Endodermal cell (in vitro differentiated cells): ENCODE measurements at regions not wholly inside any gene's neighbourhood (a gene's known extent, or its start where the extent isn't known, plus 50 kb on each side); places are given as distances from the start of the nearest gene placed in this dataset.

Source experiments
- DNase-seq: peaks from one replicate; pipeline ENCODE4 v3.0.0-alpha.2; 2017
- H3K27ac ChIP-seq: 2 replicates; pipeline ENCODE4 v1.5.1; 2013; ENCODE audit warnings: mild to moderate bottlenecking, low read depth, low read length, moderate library complexity
- H3K27me3 ChIP-seq: 2 replicates; pipeline ENCODE4 v1.6.1; 2013; ENCODE audit warnings: mild to moderate bottlenecking, low read length, moderate library complexity; ENCODE audit not compliant: insufficient read depth, control insufficient read depth, poor library complexity, severe bottlenecking
- H3K36me3 ChIP-seq: 2 replicates; pipeline ENCODE4 v1.7.0; 2013; ENCODE audit warnings: mild to moderate bottlenecking, low read length, moderate library complexity; ENCODE audit not compliant: control insufficient read depth, insufficient read depth
- H3K4me1 ChIP-seq: one replicate; pipeline ENCODE4 v1.7.0; 2013; ENCODE audit warnings: low read length; ENCODE audit not compliant: control insufficient read depth, insufficient read depth
- H3K4me3 ChIP-seq: 2 replicates; pipeline ENCODE4 v1.5.1; 2013; ENCODE audit warnings: mild to moderate bottlenecking, low read length, moderate library complexity
- H3K9ac ChIP-seq: 2 replicates; pipeline ENCODE4 v1.6.1; 2013; ENCODE audit warnings: mild to moderate bottlenecking, low read length, moderate library complexity; ENCODE audit not compliant: poor library complexity, severe bottlenecking; ENCODE audit errors: extremely low read depth
- H3K9me3 ChIP-seq: 2 replicates; pipeline ENCODE4 v1.6.1; 2013; ENCODE audit warnings: mild to moderate bottlenecking, low read length, moderate library complexity; ENCODE audit not compliant: control insufficient read depth
- H3K27ac Mint-ChIP-seq: 2 replicates; pipeline ENCODE4 v1.8.0; 2020; ENCODE audit warnings: mixed read lengths
- H3K27me3 Mint-ChIP-seq: 2 replicates; pipeline ENCODE4 v1.8.0; 2021; ENCODE audit warnings: mild to moderate bottlenecking, mixed read lengths; ENCODE audit not compliant: insufficient read depth
- H3K36me3 Mint-ChIP-seq: 2 replicates; pipeline ENCODE4 v1.8.0; 2020; ENCODE audit warnings: low read depth, mixed read lengths
- H3K4me1 Mint-ChIP-seq: 2 replicates; pipeline ENCODE4 v1.8.0; 2020; ENCODE audit warnings: mixed read lengths
- H3K4me3 Mint-ChIP-seq: 2 replicates; pipeline ENCODE4 v1.8.0; 2020; ENCODE audit warnings: mild to moderate bottlenecking, moderate library complexity, mixed read lengths
- H3K9me3 Mint-ChIP-seq: 2 replicates; pipeline ENCODE4 v1.8.0; 2020; ENCODE audit warnings: mild to moderate bottlenecking, mixed read lengths
- WGBS, 2 experiments: methylation state at CpG; one replicate each; pipeline versions ENCODE4 v1.1.5 to v1.1.7; 2013; ENCODE audit warnings: missing lambda C conversion rate in 2 of 2, mixed read lengths in 1 of 2; ENCODE audit not compliant: insufficient coverage in 1 of 2, insufficient read length in 1 of 2; 5-methylcytosine and 5-hydroxymethylcytosine counted together
- TF ChIP-seq, protein P1 (sequence below): fragments of 200-600 bp; sonication (generic); conservative IDR thresholded peaks from 2 replicates; pipeline ENCODE4 v1.5.0; 2021; ENCODE audit warnings: antibody characterized with exemption, mild to moderate bottlenecking

- H3K27me3 ChIP-seq = no peaks in the 10 kb centered on the region
- no peaks in the 10 kb centered on the region for H3K36me3 ChIP-seq
- no peak overlapping the region for H3K27ac ChIP-seq
- H3K4me1 Mint-ChIP-seq = peaks cover 10% of the 10 kb centered on the region
- 93 to 95% methylated on average over 9 of the region's 9 CpGs for WGBS, 2 experiments
- H3K36me3 Mint-ChIP-seq = no peaks in the 10 kb centered on the region
- no peaks in the 10 kb centered on the region for H3K27me3 Mint-ChIP-seq
- H3K9me3 ChIP-seq = no peaks in the 10 kb centered on the region
- TF ChIP-seq, protein P1, sequence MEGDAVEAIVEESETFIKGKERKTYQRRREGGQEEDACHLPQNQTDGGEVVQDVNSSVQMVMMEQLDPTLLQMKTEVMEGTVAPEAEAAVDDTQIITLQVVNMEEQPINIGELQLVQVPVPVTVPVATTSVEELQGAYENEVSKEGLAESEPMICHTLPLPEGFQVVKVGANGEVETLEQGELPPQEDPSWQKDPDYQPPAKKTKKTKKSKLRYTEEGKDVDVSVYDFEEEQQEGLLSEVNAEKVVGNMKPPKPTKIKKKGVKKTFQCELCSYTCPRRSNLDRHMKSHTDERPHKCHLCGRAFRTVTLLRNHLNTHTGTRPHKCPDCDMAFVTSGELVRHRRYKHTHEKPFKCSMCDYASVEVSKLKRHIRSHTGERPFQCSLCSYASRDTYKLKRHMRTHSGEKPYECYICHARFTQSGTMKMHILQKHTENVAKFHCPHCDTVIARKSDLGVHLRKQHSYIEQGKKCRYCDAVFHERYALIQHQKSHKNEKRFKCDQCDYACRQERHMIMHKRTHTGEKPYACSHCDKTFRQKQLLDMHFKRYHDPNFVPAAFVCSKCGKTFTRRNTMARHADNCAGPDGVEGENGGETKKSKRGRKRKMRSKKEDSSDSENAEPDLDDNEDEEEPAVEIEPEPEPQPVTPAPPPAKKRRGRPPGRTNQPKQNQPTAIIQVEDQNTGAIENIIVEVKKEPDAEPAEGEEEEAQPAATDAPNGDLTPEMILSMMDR = no peak
- DNase-seq = no peak
- H3K4me3 ChIP-seq = no peak overlapping the region
- H3K9ac ChIP-seq = no peak overlapping the region
- no peak overlapping the region for H3K27ac Mint-ChIP-seq
- H3K9me3 Mint-ChIP-seq = no peaks in the 10 kb centered on the region
- no peak overlapping the region for H3K4me3 Mint-ChIP-seq
- no peaks in the 10 kb centered on the region for H3K4me1 ChIP-seq
Measured at GRCh38 chr18:10168477-10168876, 254.7 kb downstream of the VAPA start.

GRCh38 chr18:10169064-10169562 is 255.3 kb downstream of the VAPA start:
- Mint-ChIP-seq H3K27me3 (no peaks in the 10 kb centered on the region), H3K27ac (no peak overlapping the region), H3K4me1 (peaks cover 10% of the 10 kb centered on the region), H3K9me3 (peaks cover 1% of the 10 kb centered on the region), H3K36me3 (no peaks in the 10 kb centered on the region), H3K4me3 (no peak overlapping the region)
- H3K27ac ChIP-seq = no peak overlapping the region
- H3K36me3 ChIP-seq = no peaks in the 10 kb centered on the region
- H3K27me3 ChIP-seq = no peaks in the 10 kb centered on the region
- H3K4me1 ChIP-seq = no peaks in the 10 kb centered on the region
- TF ChIP-seq, protein P1 = no peak
- 90 to 93% methylated on average over 2 to 4 of the region's 4 CpGs for WGBS, 2 experiments
- H3K9ac ChIP-seq = no peak overlapping the region
- H3K9me3 ChIP-seq = no peaks in the 10 kb centered on the region
- no peak for DNase-seq
- no peak overlapping the region for H3K4me3 ChIP-seq

GRCh38 chr18:10169814-10170213 is 256.0 kb downstream of the VAPA start:
- 91 to 92% methylated on average over 2 of the region's 2 CpGs for WGBS, 2 experiments
- DNase-seq = no peak
- peaks cover 1% of the 10 kb centered on the region for H3K27me3 Mint-ChIP-seq
- no peak overlapping the region for H3K4me3 Mint-ChIP-seq
- Histone ChIP-seq H3K27me3 (no peaks in the 10 kb centered on the region), H3K9ac (no peak overlapping the region), H3K27ac (no peak overlapping the region), H3K4me3 (no peak overlapping the region), H3K36me3 (no peaks in the 10 kb centered on the region), H3K9me3 (no peaks in the 10 kb centered on the region), H3K4me1 (no peaks in the 10 kb centered on the region)
- H3K4me1 Mint-ChIP-seq = peaks cover 7% of the 10 kb centered on the region
- H3K36me3 Mint-ChIP-seq = no peaks in the 10 kb centered on the region
- no peak overlapping the region for H3K27ac Mint-ChIP-seq
- H3K9me3 Mint-ChIP-seq = peaks cover 6% of the 10 kb centered on the region
- TF ChIP-seq, protein P1 = no peak
